ENCODE measurements at regions not wholly inside any gene's neighbourhood (a gene's known extent, or its start where the extent isn't known, plus 50 kb on each side); places are given as distances from the start of the nearest gene placed in this dataset.
"Not testable (repeated sequence)": the region's sequence is repeated elsewhere in the genome, so short reads cannot be mapped to it uniquely, and the experiment has no call there.

DNA sequence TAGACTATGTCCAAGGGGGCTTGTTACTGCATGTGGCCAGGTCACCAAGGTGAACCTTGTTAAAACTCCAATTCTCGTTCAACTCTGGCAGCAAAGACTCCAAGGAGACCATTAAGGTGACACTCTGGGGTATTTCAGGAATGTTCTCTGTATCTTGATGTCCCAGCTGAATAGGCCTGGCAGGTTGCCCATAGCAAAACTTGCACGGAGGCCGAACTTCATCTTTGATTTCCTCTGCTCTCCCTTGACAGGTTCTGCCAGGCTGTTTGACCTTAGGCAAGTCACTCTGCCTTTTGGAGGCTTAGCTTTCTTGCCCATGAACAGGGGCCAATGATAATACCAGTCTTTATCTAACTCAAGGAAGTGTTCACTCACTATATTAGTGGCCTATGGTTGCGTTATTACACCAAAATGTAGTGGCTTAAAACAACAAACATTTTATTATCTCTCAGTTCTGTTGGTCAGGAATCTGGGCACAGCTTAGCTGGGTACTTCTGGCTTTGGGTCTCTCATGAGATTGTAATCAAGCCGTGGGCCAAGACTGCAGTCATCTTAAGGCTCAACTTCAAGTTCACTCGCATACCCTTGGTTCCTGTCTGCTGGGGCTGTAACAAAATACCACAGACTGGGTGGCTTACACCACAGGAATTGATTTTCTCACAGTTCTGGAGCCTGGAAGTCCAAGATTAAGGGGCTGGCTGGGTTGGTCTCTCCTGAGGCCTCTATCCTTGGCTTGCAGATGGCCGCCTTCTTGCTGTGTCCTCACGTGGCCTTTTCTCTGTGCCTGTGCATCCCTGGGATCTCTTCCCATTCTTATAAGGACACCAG lies 168.5 kb downstream of the UTP18 start:
- no peak overlapping the region for H3K4me3 ChIP-seq (replicated peaks in 1 of 2; ENCODE audit: low read depth in 2 of 2, low read length in 2 of 2)
- no peak for DNase-seq (ENCODE audit: low read depth in 2 of 2)
- TF ChIP-seq, protein P1, sequence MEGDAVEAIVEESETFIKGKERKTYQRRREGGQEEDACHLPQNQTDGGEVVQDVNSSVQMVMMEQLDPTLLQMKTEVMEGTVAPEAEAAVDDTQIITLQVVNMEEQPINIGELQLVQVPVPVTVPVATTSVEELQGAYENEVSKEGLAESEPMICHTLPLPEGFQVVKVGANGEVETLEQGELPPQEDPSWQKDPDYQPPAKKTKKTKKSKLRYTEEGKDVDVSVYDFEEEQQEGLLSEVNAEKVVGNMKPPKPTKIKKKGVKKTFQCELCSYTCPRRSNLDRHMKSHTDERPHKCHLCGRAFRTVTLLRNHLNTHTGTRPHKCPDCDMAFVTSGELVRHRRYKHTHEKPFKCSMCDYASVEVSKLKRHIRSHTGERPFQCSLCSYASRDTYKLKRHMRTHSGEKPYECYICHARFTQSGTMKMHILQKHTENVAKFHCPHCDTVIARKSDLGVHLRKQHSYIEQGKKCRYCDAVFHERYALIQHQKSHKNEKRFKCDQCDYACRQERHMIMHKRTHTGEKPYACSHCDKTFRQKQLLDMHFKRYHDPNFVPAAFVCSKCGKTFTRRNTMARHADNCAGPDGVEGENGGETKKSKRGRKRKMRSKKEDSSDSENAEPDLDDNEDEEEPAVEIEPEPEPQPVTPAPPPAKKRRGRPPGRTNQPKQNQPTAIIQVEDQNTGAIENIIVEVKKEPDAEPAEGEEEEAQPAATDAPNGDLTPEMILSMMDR (IDR thresholded peaks at IDR 0.05; ENCODE audit: low read depth, low read length), result no peak

DNA sequence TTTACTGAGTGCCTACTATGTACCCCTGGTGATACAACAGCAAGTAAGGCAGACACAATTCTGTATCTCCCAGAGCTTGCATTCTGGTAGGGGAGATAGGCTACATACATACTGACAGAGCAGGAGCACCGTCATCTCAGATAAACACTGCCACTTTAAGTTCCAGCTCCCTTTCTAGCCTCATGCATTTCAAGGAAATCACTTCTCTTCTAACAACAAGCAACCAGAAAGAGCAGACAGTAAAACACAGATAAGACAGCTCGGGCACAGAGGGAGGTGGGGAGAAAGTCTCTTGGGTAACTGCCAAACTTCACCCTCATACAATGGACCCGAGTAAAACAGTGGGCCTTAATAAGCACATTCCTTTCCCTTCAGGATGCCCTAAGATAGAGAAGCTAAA lies 169.6 kb downstream of the UTP18 start:
- not testable (repeated sequence) for H3K4me3 ChIP-seq (replicated peaks in 1 of 2; ENCODE audit: low read depth in 2 of 2, low read length in 2 of 2); DNase-seq (ENCODE audit: low read depth in 2 of 2)

DNA sequence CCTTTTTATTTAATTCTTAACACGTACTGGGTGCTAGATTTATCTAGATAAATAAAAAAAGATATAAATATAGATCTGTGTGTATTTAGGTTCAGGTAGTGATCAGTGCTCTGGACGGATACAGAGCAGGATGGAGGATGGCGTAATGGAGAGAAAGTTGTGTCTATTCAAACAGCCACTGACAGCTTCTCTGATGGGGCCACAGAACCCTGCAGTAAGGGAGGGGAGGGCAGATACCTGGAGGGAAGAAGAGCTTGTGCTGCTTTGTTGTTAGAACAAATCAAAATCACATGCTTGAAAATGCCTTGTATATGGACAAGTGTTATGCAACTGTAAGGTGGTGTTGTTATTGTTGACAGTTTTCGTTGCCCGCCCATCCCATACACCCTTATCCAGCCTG lies 170.2 kb downstream of the UTP18 start:
- TF ChIP-seq, protein P1 (IDR thresholded peaks at IDR 0.05; ENCODE audit: low read depth, low read length), result no peak
- H3K4me3 ChIP-seq (replicated peaks in 1 of 2; ENCODE audit: low read depth in 2 of 2, low read length in 2 of 2), result no peak overlapping the region
- no peak for DNase-seq (ENCODE audit: low read depth in 2 of 2)

DNA sequence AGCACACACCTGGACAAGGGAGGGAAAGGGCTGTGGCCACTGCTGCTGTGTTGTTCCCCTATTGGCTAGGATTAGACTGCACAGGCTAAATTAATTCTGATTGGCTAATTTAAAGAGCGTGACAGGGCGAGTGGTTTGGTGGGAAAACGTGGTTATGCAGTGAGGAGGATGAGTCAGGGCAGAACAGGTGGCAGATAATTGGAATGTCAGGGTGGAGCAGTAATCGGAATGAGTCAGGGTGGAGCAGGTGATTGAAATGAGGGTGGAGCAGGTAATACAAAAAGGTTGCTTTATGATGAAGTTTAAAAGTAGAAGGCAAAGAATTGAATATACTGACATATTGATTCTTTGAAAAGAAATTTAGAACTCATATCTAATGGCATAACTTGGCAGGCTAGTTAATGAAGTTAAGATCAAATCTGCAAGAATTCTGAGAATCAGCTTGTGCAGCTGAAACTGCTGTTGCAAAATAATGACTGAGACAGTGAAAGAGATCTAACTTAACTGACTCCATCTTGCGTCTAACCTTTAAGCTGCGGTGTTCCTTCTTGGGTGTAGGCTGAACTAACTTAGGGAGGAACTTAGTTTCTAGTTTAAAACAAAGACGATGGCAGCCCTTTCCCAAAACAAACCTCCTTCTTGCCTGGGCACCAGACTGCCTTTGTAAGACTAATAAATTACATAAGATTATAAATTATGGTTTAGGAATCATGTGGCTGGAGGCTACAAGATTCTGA lies 174.3 kb downstream of the UTP18 start:
- no peak overlapping the region for H3K4me3 ChIP-seq (replicated peaks in 1 of 2; ENCODE audit: low read depth in 2 of 2, low read length in 2 of 2)
- DNase-seq (ENCODE audit: low read depth in 2 of 2), result no peak
- TF ChIP-seq, protein P1 (IDR thresholded peaks at IDR 0.05; ENCODE audit: low read depth, low read length), result no peak

DNA sequence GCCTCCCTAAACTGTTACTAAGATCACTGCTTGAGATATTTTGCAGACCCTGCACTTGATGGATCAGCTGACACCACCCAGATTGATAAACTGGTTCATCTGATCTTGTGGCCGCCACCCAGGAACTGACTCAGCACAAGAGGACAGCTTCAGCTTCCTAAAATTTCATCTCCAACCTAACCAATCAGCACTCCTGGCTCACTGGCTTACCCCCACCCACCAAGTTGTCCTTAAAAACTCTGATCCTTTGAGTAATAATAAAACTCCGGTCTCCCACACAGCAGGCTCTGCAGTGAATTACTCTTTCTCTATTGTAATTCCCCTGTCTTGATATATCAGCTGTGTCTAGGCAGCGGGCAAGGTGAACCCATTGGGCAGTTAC lies 174.8 kb downstream of the UTP18 start:
- TF ChIP-seq, protein P1 (IDR thresholded peaks at IDR 0.05; ENCODE audit: low read depth, low read length), result no peak
- no peak for DNase-seq (ENCODE audit: low read depth in 2 of 2)
- no peak overlapping the region for H3K4me3 ChIP-seq (replicated peaks in 1 of 2; ENCODE audit: low read depth in 2 of 2, low read length in 2 of 2)

DNA sequence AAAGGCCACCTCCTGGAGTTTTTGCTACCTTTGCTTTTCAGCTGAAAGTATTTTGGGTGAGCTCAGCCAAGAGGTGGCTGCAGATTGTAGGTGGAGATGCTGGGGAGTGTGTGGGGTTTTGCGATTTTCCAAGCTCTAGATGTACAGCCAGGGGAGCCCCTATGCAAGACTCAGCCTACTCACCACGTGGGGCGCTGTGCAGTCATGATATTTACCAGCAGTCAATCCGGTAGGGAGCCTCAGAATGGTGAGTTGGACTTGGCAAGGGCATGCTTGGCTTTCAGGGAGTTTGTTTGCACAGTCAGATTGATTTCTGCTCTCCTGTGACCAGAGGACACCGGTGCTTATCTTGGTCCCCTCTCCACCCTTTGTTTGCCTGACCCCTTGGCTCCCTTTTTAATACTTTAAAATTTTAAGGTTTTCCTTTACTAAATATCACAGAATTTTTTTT lies 175.3 kb downstream of the UTP18 start:
- no peak overlapping the region for H3K4me3 ChIP-seq (replicated peaks in 1 of 2; ENCODE audit: low read depth in 2 of 2, low read length in 2 of 2)
- TF ChIP-seq, protein P1 (IDR thresholded peaks at IDR 0.05; ENCODE audit: low read depth, low read length), result peak; percentile 25
- DNase-seq (ENCODE audit: low read depth in 2 of 2), result peak; percentile 3 to 33

All from cardiac fibroblast (primary cell).